ENCODE measurements at regions not wholly inside any gene's neighbourhood (a gene's known extent, or its start where the extent isn't known, plus 50 kb on each side); places are given as distances from the start of the nearest gene placed in this dataset.

DNA sequence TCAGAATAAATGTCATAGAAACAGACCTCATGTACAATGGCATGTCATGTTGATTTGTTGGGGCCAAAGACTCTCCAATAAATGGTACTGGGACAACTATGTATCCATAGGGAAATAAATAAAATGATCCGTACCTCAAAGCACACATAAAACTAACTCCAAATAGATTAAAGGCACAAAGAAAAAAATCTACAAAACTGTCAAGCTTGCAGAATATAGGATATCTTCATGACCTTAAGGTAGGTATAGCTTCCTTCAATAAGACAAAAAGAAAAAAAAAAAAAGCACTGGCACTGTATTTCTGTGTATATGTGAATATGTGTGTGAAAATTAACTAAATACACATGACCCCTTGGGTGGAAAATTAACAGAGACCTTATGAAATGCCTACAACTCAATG, 101.9 kb downstream of the DIRAS2 start:
- FAIRE-seq, result no peak
- DNase-seq (ENCODE audit: low spot score), result no peak

DNA sequence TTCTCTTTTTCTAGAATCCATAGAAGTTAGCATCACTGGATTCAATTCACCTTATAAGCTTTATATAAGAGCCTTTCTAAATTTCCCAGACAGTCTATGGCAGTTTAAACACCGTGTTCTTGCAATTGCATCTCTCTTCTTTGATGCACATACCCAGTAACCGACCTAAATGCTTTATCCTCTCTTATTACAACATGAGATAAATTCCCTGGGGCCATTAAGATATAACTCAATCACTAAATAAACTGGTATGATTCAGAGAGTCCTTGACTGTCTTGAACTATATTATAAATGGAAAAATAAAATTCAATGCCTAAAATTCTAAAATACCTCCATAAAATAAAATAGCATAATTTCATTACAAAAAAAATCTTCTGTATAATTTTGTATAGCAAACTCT, 98.1 kb downstream of the DIRAS2 start:
- no peak for DNase-seq (ENCODE audit: low spot score)
- peak; percentile 24 for FAIRE-seq

DNA sequence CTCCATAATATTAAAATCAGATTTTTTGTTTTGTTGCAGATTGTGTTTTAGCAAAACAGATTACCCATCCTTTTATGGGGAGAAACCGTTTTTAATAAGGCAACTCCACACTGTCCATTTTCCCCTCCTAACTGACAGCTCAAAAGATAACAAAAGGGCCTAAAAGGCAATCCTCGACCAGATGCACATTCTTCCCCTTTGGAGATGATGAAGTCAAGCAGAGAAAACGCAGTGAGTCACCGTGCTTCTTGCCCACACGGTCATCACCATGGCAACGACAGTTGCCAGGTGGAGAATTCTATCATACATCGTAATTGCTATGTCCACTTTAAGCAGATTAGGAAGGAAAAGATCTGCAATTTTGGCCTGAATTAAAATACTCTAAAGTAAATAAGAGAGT, 96.4 kb downstream of the DIRAS2 start:
- FAIRE-seq (peak; percentile 95), DNase-seq (ENCODE audit: low spot score) (peak; percentile 98)

DNA sequence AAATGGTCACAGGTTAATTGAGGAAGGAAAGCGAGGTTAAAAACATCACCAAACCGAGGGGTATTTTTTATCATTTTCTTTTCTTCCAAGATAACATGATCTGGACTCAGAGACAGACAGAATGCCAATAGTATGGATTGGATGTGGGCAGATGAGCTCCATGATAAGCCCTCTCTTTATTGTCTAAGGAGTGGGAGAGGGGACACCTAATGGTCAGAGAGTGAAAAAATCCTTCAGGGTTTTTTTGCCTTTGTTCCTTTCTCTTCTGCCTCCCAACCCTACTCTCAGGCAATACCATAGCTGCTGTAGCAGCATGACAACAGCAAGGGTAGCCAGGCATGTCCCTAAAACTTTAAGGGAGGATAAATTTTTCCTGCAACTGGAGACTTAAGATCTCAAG, 94.7 kb downstream of the DIRAS2 start:
- DNase-seq (ENCODE audit: low spot score) (peak; percentile 35), FAIRE-seq (peak; percentile 26)

DNA sequence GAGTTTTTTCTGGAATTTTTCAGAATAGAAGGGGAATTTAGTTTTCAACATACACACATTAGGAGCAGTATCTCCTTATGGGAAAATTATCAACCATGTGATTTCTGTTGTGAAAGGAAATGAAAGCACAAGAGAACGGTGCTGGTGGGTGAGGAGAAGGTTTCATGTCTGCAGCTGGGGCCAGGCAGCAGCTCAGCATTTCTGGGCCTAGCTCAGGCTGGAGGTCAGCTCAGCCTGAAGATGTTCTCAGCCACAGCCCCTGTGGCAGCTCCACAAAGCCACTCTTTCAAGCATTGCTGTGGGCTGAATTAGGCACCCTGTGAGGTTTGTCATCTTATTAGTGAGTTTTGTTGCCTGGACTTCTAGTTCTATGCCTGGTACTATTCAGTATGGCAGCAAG, 90.3 kb downstream of the DIRAS2 start:
- DNase-seq (ENCODE audit: low spot score) (no peak), FAIRE-seq (no peak)

DNA sequence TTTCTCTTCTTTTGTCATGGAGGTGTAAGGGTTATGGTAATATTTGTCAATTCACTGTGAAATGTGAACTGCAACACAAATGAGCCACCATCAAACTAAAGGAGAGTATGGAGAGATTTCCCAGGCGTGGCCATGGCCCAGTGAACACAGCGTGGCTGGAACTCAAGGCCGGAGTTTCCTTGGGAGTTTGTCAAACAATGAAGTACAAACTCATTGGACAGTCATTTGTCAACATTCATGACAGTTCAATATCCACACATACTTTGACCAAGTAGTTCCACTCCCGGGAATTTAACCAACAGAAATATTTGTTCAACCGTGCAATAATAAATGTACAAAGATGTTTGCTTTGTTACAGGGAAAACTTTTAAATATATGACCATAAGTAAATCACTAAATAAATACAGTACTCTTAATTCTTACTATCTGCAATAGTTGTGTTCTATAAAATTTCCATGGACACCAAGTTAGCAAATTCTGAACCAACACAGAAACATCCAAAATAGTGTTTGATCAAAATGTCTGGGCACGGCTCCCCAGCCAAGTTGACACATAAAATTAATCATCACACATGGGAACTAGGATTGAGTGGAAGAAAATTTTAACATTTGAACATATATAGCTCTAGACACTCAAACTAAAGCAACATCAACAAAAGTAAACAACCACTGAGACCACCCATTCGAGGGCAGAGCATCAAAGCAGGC, 87.1 kb downstream of the DIRAS2 start:
- DNase-seq (ENCODE audit: low spot score), result no peak
- peak; percentile 49 for FAIRE-seq

DNA sequence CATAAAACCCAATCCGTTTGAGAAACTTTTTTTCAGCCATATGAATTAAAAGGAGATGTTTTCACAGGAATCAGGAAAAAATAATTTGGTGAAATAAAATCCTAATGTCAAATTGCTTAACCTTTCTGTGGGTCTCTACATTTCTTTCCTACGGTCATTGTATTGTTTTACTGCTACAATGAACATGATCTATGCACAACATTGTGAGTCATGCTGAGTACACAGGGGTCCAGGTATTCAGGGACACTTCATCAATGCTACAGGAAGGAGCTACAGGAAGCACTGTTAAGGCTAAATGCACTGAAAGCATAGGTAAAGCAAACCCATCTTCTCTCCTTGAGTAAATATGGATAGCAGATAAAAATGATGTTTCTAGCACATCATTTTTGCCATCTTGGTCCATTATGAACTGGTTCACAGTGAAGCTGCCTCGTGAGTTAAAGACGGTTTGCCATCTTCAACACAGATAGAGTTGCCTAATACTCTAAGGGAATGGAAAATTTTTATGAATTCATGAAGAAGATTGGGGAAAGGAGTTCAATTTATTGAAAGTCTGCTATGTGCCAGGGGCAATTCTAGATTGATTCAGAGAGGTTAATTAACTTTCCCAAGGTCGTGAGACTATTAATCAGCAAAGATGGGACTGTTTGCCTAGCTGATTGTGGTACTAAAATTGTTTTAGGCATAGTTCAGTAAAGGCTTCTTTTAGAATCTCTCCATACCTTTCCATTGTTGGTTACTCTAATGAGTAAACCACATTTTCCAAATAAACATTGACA, 85.5 kb downstream of the DIRAS2 start:
- peak; percentile 62 for FAIRE-seq

DNA sequence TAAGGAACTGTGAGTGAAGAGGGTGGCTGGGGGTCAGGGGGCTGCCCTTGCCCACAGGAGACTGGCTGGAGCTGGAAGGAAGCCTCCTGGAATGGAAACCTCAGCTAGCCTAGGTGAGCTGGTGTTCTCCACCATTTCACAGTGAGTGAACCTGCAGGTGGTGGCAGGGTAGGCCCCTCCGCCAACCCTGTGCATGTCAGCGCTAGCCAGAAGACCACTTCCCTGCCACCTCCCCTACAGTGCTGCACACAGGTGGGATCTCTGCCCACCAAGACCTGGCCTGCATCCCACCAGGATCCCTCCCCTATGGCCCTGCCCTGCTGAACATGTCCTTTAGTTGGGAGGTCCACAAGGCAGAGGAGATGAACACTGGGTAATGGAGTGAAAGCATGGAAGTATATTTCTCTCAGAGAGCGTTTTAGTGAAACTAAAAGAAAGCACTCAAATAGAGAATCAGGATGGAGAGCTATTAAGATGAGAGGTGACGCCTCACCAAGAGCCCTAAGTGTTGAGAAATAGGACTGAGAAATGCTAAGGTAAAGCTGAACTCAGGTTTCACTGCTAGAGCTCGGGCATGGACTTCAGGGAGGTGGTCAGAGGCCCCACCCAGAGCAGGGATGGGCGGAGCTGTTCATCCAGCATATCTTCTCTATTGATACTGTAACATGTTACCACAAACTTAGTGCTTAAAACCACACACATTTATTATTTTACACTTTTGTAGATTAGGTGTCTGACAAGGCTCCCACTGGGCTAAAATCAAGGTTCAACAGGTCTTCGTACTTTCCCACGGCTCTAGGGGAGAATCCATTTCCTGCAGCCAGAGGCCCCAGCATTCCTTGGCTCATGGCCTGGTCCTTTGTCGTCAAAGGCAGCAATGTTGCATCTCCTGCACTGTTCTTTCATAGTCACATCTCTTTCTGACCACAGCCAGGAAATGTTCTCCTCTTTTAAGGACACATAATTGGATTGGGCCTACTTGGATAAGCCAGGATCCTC, 83.2 kb downstream of the DIRAS2 start:
- DNase-seq (ENCODE audit: low spot score), result no peak
- FAIRE-seq, result no peak

More for the DNA sequence above, 85.5 kb downstream of the DIRAS2 start:
- DNase-seq (ENCODE audit: low spot score), result peak; percentile 18

Data from RCC 7860 (cell line).